H1 (cell line): ENCODE measurements at regions not wholly inside any gene's neighbourhood (a gene's known extent, or its start where the extent isn't known, plus 50 kb on each side); places are given as distances from the start of the nearest gene placed in this dataset.

ENCODE experiments used
- POLR2AphosphoS5 ChIP-seq: IDR thresholded peaks from 2 replicates; pipeline ENCODE4 v1.6.1; 2011; ENCODE audit warnings: low read depth, low read length
- SIN3A ChIP-seq, 2 experiments: IDR thresholded peaks in 1 of 2; conservative IDR thresholded peaks in 1 of 2; 2 replicates each; pipeline ENCODE4 v1.6.1; 2011 to 2012; ENCODE audit warnings: low read length in 2 of 2, improper control_type of control experiment in 1 of 2, low read depth in 1 of 2, mild to moderate bottlenecking in 1 of 2

- no peak for TF ChIP-seq SIN3A (conservative IDR thresholded peaks at IDR 0.05 in 1 of 2, IDR thresholded peaks at IDR 0.05 in 1 of 2; ENCODE audit: low read depth in 1 of 2, low read length in 2 of 2)
- no peak for TF ChIP-seq POLR2AphosphoS5
These were observed 1366.4 kb upstream of the NUDT12 start for GRCh38 chr5:104928906-104929520.
